Stomach (tissue), 4 donors: ENCODE measurements at regions not wholly inside any gene's neighbourhood (a gene's known extent, or its start where the extent isn't known, plus 50 kb on each side); places are given as distances from the start of the nearest gene placed in this dataset.

Experiments
- CTCF ChIP-seq, 7 experiments: fragments of 450-650 bp in 4 of 7; fragments of 200-600 bp in 3 of 7; sonication (generic) in 3 of 7; IDR thresholded peaks; one replicate each; pipeline ENCODE4 v1.5.1; 2016 to 2019; ENCODE audit warnings: antibody characterized with exemption in 7 of 7, control low read depth in 2 of 7, mild to moderate bottlenecking in 1 of 7
- POLR2A ChIP-seq, 4 donors: fragments of 450-650 bp; IDR thresholded peaks; one replicate each; pipeline ENCODE4 v1.6.1; 2016; ENCODE audit warnings: antibody characterized with exemption in 4 of 4, control low read depth in 2 of 4, mild to moderate bottlenecking in 1 of 4, moderate library complexity in 1 of 4
- POLR2AphosphoS5 ChIP-seq, 3 donors: sonication (generic); formaldehyde crosslinking; IDR thresholded peaks; one replicate each; pipeline ENCODE4 v1.6.1; 2016; ENCODE audit warnings: antibody characterized with exemption in 3 of 3

GRCh38 chr4:129246910-129247461 is 151.0 kb downstream of the C4orf33 start:
- TF ChIP-seq POLR2A (IDR thresholded peaks at IDR 0.05) (no peak), CTCF (IDR thresholded peaks at IDR 0.05) (no peak), POLR2AphosphoS5 (IDR thresholded peaks at IDR 0.05) (no peak)
